ENCODE measurements at regions not wholly inside any gene's neighbourhood (a gene's known extent, or its start where the extent isn't known, plus 50 kb on each side); places are given as distances from the start of the nearest gene placed in this dataset.
"Not testable (repeated sequence)": the region's sequence is repeated elsewhere in the genome, so short reads cannot be mapped to it uniquely, and the experiment has no call there.

- 92% methylated on average over 18 of the region's 18 CpGs for WGBS (ENCODE audit: insufficient coverage)
- no peaks in the 10 kb centered on the region for H3K27me3 ChIP-seq (ENCODE audit: control insufficient read depth in 2 of 2, insufficient read depth in 2 of 2, low read length in 2 of 2)
- Mint-ChIP-seq H3K4me1 (no peaks in the 10 kb centered on the region), H3K4me3 (no peak overlapping the region), H3K36me3 (no peaks in the 10 kb centered on the region), H3K27ac (no peak overlapping the region), H3K27me3 (ENCODE audit: low read depth in 3 of 3) (peaks cover 0 to 1% (median 0%) of the 10 kb centered on the region in 3 donors), H3K9me3 (peaks cover 28 to 52% (median 38%) of the 10 kb centered on the region in 7 donors)
- TF ChIP-seq CTCF (IDR thresholded peaks at IDR 0.05): no peak
- no peaks in the 10 kb centered on the region for H3K79me2 ChIP-seq (ENCODE audit: insufficient read depth, low read length)
- H3K27ac ChIP-seq (ENCODE audit: low read depth in 1 of 2, low read length in 2 of 2): no peak overlapping the region
- H3K36me3 ChIP-seq (replicated peaks in 1 of 2; ENCODE audit: control insufficient read depth in 1 of 2, insufficient read depth in 2 of 2, low read length in 2 of 2): no peaks in the 10 kb centered on the region
- H3K4me3 ChIP-seq (replicated peaks in 1 of 3; ENCODE audit: low read depth in 2 of 3, low read length in 3 of 3): no peak overlapping the region
- H3K9ac ChIP-seq (ENCODE audit: insufficient read depth, low read length, poor library complexity, severe bottlenecking): no peak overlapping the region
- intact Hi-C loops (cut with micrococcal nuclease): no loop called here
- H3K4me1 ChIP-seq (ENCODE audit: control insufficient read depth in 1 of 2, insufficient read depth in 2 of 2, low read length in 2 of 2): no peaks in the 10 kb centered on the region
- H3K4me2 ChIP-seq (replicated peaks; ENCODE audit: extremely low read depth, low read length, poor library complexity, severe bottlenecking): no peak overlapping the region
- no peaks in the 10 kb centered on the region for H4K20me1 ChIP-seq (ENCODE audit: insufficient read depth, low read length)
- H2AFZ ChIP-seq (ENCODE audit: insufficient read depth, low read depth, low read length, poor library complexity, severe bottlenecking): no peak overlapping the region
- peaks cover 4 to 30% of the 10 kb centered on the region in 2 donors for H3K9me3 ChIP-seq (replicated peaks in 1 of 2; ENCODE audit: control insufficient read depth in 1 of 2, insufficient read depth in 1 of 2, low read length in 2 of 2)
- DNase-seq: no peak
These were observed 442.5 kb downstream of the SPATA31D1 start for GRCh38 chr9:82431121-82431520.

GRCh38 chr9:82433290-82433931 lies 444.8 kb downstream of the SPATA31D1 start:
- H2AFZ ChIP-seq (ENCODE audit: insufficient read depth, low read depth, low read length, poor library complexity, severe bottlenecking); H3K4me1 ChIP-seq (ENCODE audit: control insufficient read depth in 1 of 2, insufficient read depth in 2 of 2, low read length in 2 of 2); H3K36me3 Mint-ChIP-seq; H4K20me1 ChIP-seq (ENCODE audit: insufficient read depth, low read length); DNase-seq; H3K27me3 Mint-ChIP-seq (ENCODE audit: low read depth in 3 of 3); H3K27ac ChIP-seq (ENCODE audit: low read depth in 1 of 2, low read length in 2 of 2); H3K9ac ChIP-seq (ENCODE audit: insufficient read depth, low read length, poor library complexity, severe bottlenecking); H3K27me3 ChIP-seq (ENCODE audit: control insufficient read depth in 2 of 2, insufficient read depth in 2 of 2, low read length in 2 of 2); H3K27ac Mint-ChIP-seq; intact Hi-C loops (cut with micrococcal nuclease); H3K79me2 ChIP-seq (ENCODE audit: insufficient read depth, low read length); H3K4me3 ChIP-seq (replicated peaks in 1 of 3; ENCODE audit: low read depth in 2 of 3, low read length in 3 of 3); H3K4me1 Mint-ChIP-seq; H3K36me3 ChIP-seq (replicated peaks in 1 of 2; ENCODE audit: control insufficient read depth in 1 of 2, insufficient read depth in 2 of 2, low read length in 2 of 2); H3K4me3 Mint-ChIP-seq; H3K4me2 ChIP-seq (replicated peaks; ENCODE audit: extremely low read depth, low read length, poor library complexity, severe bottlenecking): not testable (repeated sequence)
- H3K9me3 Mint-ChIP-seq: peaks cover 33 to 60% (median 44%) of the 10 kb centered on the region in 7 donors
- 97% methylated on average over 14 of the region's 15 CpGs for WGBS (ENCODE audit: insufficient coverage)
- peaks cover 14 to 47% of the 10 kb centered on the region in 2 donors for H3K9me3 ChIP-seq (replicated peaks in 1 of 2; ENCODE audit: control insufficient read depth in 1 of 2, insufficient read depth in 1 of 2, low read length in 2 of 2)

Measured in CD14-positive monocyte (primary cell).